ENCODE measurements at regions not wholly inside any gene's neighbourhood (a gene's known extent, or its start where the extent isn't known, plus 50 kb on each side); places are given as distances from the start of the nearest gene placed in this dataset.

DNA sequence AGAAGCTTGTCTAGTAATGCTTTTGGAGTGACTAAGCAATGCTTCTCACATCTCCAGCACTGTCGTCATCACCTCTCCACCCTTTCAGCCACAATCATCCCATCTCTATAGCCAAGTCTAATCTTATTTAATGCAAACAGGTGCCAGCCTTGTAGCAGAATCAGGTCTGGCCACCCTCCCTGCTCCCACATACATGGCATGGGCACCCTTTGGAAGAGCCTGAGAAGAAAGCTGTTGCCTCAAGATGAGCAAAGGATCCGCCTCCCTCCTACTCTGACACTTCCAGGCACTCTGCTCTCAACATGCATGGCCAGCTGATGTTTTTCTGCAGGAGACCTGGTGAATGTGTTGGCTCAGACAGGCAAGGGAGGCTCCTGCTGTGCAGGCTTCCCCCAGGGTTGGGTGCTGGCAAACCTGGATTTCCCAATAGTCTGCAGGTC, 113.1 kb upstream of the GRIK3 start:
- no peak for TF ChIP-seq CTCF (conservative IDR thresholded peaks at IDR 0.05)
- no peak for TF ChIP-seq ZFX (IDR thresholded peaks at IDR 0.05)
